GM18870 (cell line): ENCODE measurements at regions not wholly inside any gene's neighbourhood (a gene's known extent, or its start where the extent isn't known, plus 50 kb on each side); places are given as distances from the start of the nearest gene placed in this dataset.
"Not testable (repeated sequence)": the region's sequence is repeated elsewhere in the genome, so short reads cannot be mapped to it uniquely, and the experiment has no call there.

Experiments
- ATAC-seq: cut with Tn5 transposase; IDR thresholded peaks from one replicate; pipeline ENCODE4 v1.9.1; 2021; ENCODE audit warnings: moderate library complexity; ENCODE audit not compliant: unreplicated experiment

GRCh38 chr14:34103176-34103575 is 152.3 kb upstream of the EGLN3 start:
- ATAC-seq, result no peak

- no peak for ATAC-seq
Measured at GRCh38 chr14:34099635-34100034, 148.8 kb upstream of the EGLN3 start.

- no peak for ATAC-seq
Measured at GRCh38 chr14:34098985-34099349, 148.1 kb upstream of the EGLN3 start.

- ATAC-seq, result no peak
Measured at GRCh38 chr14:34098045-34098984, 147.4 kb upstream of the EGLN3 start.

- ATAC-seq, result no peak
Measured at GRCh38 chr14:34097644-34098043, 146.8 kb upstream of the EGLN3 start.

GRCh38 chr14:34094384-34094783 is 143.5 kb upstream of the EGLN3 start:
- ATAC-seq, result no peak

GRCh38 chr14:34093883-34094282 is 143.0 kb upstream of the EGLN3 start:
- ATAC-seq, result no peak

- ATAC-seq, result no peak
Measured at GRCh38 chr14:34090451-34090850, 139.6 kb upstream of the EGLN3 start.

- ATAC-seq, result no peak
Measured at GRCh38 chr14:34088914-34089313, 138.0 kb upstream of the EGLN3 start.

- ATAC-seq, result peak; percentile 73
Measured at GRCh38 chr14:34087571-34087970, 136.7 kb upstream of the EGLN3 start.

GRCh38 chr14:34086223-34086757 is 135.4 kb upstream of the EGLN3 start:
- no peak for ATAC-seq

- ATAC-seq, result no peak
Measured at GRCh38 chr14:34085695-34086094, 134.8 kb upstream of the EGLN3 start.

- ATAC-seq, result no peak
Measured at GRCh38 chr14:34081576-34082136, 130.8 kb upstream of the EGLN3 start.

- no peak for ATAC-seq
Measured at GRCh38 chr14:34081101-34081575, 130.3 kb upstream of the EGLN3 start.

- ATAC-seq, result not testable (repeated sequence)
Measured at GRCh38 chr14:34079643-34080042, 128.8 kb upstream of the EGLN3 start.

GRCh38 chr14:34078117-34078743 is 127.4 kb upstream of the EGLN3 start:
- ATAC-seq, result no peak

GRCh38 chr14:34075826-34076225 is 125.0 kb upstream of the EGLN3 start:
- ATAC-seq, result no peak

- no peak for ATAC-seq
Measured at GRCh38 chr14:34075042-34075744, 124.3 kb upstream of the EGLN3 start.

- ATAC-seq, result no peak
Measured at GRCh38 chr14:34072921-34073320, 122.0 kb upstream of the EGLN3 start.

GRCh38 chr14:34072401-34072800 is 121.5 kb upstream of the EGLN3 start:
- no peak for ATAC-seq

GRCh38 chr14:34070917-34071407 is 120.1 kb upstream of the EGLN3 start:
- no peak for ATAC-seq
